ENCODE measurements at regions not wholly inside any gene's neighbourhood (a gene's known extent, or its start where the extent isn't known, plus 50 kb on each side); places are given as distances from the start of the nearest gene placed in this dataset.
"Not testable (repeated sequence)": the region's sequence is repeated elsewhere in the genome, so short reads cannot be mapped to it uniquely, and the experiment has no call there.

DNA sequence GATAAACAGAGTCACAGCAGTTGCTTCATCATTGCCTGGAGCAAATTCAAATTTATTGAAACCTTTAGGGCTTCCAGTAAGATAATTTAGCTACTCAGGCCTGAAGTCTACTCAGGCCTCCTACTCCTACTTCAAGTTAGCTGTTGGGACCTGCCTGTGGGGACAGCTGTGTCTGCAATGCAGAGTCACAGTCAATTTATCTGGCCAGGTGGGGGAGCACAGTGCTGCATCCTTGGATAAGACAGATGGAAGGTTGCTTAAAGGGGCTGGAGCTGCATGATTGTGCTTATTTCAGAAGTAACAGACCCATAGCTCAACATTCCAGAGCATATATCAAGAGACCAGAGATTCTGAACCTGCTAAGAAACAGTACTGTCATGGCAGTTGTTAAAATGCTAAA is 932.1 kb downstream of the QKI start:
- no peak for DNase-seq

DNA sequence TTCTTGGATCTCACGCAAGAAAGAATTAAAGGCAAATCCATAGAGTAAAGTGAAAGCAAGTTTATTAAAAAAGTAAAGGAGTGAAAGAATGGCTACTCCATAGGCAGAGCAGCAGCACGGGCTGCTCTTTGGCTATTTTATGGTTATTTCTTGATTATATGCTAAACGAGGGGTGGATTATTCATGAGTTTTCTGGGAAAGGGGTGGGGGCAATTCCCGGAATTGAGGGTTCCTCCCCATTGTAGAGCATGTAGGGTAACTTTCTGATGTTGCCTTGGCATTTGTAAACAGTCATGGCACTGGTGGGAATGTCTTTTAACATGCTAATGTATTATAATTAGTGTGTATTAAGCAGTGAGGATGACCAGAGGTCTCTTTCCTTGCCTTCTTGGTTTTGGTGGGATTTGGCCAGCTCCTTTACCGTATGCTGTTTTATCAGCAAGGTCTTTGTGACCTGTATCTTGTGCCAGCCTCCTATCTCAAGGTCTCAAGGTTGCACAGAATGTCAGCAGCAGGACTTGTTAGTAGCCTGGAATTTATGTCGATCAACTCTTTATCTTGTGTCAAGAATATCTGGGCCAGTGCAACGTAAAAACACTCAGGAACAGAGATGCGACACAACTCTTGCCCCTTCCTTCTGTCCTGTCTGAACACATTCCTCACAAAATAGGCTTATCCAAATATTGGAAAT is 931.4 kb downstream of the QKI start:
- no peak for DNase-seq

DNA sequence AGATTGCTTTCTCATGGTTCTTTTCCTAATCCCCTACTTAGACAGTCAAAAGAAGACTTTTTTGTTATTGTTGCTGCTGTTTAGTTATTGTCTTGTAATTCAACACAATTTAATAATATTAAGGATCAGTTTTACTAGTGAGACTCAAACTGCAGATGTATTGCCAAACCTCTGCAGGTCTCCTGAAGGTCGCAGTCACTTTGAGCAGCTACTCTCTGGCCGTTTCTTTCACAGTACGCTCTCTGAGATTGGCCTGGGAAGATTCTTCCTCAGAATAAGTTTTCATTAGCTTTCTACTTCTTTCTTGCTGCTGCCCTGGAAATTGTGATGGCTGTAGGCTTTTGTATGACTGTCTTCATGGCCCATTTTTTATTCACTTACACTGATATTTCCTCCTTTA is 930.8 kb downstream of the QKI start:
- no peak for DNase-seq

DNA sequence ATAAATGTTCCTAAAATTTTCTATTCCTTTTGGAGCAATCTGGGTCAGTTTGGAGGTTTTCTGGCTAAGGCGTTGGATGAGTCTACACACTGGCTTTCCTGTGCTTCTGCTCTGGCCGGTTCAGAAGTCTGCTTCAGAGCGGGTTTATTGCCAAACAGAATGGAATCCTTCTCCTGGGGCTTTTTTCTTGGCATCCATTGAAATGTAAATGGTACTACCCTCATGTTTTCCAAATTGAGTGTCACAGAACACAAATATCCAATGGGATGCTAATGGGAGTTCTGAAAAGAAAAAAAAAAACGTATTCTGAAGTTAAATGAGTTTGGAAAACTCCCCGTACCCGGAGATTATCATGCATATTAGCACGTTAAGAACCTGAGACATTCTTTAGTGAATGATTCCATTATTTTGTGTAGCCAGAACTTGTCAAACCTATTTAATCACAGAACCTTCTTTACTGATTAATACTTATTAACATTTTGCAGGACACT is 930.3 kb downstream of the QKI start:
- no peak for DNase-seq

DNA sequence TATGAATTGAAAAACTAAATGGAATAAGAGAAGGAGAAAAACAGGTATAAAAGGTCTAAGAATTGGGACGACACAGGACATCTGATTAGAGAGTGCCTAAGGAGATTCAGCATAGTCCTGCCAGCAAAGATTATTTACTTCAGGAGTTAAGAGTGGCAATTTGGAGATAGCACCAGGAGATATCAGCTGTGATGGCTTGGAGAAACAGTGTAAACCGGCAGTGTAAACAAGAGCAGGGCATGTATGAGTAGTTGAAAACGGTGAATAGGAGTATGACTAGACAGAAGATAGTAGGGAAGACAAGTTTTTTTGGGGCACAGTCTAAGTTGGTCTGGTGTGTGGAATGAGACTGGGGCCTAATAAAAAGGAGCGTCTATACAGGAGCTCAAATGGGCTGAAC is 924.9 kb downstream of the QKI start:
- DNase-seq = not testable (repeated sequence)

DNA sequence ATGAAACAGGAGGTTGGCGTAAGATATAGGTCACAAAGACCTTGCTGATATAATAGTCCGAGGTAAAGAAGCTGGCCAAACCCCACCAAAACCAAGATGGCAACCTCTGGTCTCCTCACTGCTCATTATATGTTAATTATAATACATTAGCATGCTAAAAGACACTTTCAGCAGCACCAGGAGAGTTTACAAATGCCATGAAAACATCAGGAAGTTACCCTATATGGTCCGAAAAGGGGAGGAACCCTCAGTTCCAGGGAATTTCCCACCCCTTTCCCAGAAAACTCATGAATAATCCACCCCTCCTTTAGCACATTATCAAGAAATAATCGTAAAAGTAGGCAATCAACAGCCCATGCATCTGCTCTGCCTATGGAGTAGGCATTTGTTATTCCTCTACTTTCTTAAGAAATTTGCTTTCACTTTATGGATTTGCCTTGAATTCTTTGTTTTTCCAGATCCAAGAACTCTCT is 923.4 kb downstream of the QKI start:
- no peak for DNase-seq

DNA sequence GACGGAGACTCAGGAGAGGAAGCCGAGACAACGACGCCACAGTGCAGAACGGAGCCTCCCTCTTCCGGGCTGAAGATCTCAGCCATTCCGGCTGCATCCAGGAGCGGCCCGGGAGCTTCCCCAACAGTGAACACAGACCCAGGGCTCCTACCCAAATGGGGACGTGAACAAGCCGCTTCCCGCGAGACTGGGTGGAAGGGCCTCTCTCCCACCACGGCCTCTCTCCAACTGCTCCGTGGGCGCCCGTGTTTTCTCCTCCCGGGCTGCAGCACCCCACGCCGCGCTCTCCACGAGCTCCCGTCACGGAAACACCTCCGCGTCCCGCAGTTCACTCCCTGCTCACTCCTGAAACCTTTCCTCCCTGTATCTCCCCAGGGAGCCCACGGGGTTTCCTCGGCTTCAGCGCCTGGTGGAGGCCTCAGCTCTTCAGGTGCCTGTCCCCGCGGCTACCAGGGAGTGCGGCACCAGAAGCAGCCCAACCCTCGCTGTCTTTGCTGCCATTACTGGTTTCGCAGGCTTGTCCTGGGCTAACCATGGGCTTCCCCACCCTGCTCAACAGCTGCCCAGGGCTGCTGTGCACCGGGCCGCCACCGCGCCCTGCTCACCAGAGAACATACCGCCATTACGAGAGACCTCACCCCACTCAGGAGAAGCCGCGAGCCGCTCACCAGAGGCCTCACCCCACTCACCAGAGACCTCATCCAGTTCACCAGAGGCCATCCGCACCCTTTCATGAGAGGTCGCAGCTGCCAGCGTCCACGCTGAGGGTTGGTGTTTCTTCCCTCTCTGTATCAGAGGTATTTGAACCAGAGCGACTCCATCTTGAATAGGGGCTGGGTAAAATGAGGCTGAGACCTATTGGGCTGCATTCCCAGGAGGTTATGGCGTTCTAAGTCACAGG is 922.8 kb downstream of the QKI start:
- no peak for DNase-seq

DNA sequence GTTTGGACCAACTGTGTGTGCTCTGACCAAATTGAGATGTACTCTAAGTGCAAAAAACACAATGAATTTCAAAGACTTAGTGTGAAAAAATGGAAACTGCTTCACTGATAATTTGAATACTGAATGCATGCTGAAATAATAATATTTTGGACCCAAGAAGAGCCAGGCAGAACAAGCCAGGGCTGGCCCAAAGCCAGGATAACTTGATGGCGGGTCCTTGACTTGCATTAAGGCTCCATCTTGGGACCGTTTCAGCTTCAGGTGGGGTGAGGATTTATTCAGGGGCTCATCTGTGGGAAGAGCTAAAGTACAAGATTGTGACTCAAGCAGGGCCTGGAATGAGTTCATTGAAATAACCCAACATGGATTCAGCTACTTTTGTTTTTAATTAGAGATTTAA is 921.9 kb downstream of the QKI start:
- DNase-seq = no peak

DNA sequence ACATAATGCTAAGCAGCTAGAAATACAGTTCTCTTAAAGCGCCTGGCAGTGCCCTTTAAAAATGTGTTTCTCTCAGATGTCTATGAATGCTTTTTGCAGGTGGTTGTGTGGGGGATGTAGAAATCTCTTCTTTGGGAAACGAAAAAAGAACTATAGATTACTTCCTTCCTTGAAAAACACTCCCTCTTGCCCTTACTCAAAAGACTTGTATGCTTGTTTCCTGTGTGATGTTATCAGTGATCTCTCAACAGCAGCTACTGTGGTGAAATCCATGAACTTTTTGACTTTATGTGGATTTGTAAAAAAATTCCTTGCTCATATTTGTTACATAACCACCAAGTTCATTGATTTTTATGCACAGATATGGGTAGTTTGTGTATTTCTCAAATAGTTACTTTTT is 916.5 kb downstream of the QKI start:
- DNase-seq = no peak

DNA sequence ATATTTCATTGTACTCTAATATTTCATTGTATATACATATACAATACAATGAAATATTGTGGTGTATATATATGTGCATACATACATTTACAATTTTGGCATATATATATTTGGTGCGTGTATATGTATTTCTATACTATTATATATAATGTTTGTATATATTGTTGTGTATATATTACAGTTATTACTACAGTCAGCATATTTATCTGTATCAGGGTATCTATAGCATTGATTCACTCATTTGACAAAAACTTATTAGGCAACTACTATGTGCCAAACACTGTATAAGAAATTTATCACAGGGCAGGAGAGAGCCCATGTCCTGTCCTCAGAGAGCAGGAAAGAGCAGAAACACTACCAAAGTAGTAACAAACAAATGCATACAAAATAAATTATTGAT is 910.6 kb downstream of the QKI start:
- no peak for DNase-seq

DNA sequence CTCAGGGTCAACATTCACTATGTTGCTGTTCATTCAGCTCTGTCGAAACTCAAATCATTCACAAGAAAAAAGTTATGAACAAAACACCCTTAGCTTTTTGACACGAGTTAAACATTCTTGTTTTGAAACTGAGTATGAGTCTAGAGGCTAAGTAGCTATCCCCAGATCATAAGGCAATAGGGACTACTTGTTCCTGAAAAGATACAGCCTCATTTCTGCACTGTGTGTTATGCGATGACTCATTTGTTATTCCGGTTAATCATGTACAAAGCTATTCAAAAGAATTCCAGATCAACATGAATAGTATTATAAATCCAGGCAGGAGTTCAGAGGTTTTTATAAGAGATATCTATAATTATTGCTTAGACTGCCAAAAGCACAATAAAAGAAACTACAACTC is 908.0 kb downstream of the QKI start:
- DNase-seq = no peak

DNA sequence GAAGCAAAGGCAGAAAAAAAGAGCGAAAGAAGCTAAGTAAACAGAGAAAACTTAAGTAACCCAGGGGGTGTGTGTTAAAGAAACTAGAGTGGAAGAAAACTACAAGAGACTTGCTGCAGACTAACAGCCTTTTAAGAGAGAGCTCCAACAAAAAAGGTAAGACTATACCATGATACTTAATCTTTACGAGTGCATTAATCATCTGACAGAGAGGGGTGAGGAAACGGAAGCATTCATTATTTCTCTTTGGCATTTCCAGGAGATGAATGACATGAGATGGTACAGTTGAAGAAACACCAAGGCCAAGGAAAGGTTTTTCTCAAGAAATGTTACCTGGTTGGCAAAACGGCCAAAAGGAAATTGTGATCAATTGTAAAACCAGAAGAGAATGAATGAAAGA is 906.8 kb downstream of the QKI start:
- no peak for DNase-seq

DNA sequence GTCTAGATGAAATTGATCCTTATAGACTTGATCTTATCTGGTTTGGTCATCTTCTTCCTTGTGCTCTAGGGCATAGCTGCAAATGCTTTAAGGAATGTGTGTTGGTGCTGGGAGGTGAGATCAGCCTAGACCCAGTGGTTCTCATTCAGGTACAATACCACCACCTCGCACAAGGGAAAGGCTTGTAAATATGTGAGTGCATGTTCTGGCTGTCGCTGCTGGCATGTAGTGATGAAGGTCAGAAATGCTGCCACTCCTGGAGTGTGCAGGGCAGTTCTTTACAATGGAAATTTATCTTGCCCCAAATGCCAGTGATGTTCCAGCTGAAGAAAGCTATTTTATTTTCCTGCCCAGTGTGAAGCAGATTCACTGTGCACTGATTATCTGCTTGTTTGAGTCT is 900.9 kb downstream of the QKI start:
- DNase-seq = no peak

DNA sequence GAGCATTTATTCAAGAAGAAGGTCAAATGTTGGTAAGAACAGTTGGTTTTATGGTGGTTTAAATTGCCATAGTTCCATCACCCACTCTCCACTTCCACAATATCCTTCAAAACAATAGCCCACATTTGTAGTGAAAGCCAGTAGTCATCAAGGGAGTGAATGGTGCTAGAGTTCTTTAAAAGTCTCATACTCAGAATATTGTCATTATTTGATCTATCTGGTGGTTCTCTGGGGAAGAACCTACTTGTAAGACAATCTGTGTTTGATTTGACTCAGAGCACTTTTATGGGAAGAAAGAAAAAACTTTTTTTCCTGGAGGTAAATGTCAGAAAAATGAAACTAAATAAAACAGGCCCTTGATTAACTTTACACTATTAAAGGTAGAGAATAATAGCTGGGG is 893.8 kb downstream of the QKI start:
- DNase-seq = no peak

DNA sequence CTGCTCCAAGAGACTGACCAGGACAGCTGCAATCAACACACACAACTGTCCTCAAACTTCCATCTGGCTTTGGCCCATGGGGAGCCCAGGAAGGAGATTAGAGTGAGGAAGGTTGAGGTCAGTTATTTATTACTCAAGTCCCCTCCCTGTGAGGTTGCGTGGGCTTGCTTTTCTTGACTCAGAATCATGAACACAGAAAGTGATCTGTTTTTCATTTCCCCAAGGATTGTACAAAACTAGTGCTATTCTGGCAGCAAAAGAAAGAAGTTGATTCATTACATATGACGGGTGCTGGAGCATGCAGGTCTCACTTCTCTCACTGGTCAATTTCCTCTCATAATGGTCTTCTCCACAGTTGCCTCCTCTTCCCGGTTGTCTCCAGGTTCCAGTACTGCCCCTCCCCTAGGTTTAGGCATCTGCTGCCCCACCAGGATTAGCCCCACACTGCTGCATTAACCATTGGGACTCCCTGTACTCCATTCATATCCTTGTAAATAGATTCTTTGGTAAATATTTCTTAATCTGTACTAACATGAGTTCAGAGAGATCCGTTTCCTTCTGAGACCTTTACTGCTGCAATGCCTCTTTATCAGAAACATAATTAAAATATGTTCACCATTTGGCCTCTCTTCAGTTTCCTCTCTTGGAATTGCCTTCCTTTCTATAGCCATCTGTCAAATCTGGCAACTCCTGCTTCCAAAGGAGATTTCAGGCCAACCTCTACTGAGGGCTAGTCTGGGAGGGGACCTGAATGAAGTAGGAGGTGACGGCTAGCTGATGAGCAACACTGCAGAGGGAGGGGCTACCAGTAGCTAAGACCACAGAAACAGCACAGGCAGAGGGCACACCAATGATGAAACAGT is 888.8 kb downstream of the QKI start:
- DNase-seq = no peak

DNA sequence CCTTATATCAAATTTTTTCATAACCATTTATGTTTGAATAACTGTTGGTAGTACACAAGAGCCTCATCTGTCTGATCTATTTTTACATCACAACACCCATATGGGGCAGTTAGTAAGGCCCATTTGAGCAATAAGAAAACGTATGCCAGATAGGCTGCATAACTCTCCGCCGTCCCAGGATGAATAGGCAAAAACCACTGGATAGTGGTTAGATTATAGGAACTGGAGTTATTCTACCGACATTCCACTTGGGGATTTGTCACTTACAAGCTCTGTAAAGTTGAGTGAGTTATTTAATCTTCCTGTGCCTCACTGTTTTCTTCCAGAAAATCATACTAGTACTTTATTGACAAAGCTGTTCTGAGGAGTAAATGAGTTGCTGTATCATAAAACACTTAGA is 881.9 kb downstream of the QKI start:
- DNase-seq = no peak

DNA sequence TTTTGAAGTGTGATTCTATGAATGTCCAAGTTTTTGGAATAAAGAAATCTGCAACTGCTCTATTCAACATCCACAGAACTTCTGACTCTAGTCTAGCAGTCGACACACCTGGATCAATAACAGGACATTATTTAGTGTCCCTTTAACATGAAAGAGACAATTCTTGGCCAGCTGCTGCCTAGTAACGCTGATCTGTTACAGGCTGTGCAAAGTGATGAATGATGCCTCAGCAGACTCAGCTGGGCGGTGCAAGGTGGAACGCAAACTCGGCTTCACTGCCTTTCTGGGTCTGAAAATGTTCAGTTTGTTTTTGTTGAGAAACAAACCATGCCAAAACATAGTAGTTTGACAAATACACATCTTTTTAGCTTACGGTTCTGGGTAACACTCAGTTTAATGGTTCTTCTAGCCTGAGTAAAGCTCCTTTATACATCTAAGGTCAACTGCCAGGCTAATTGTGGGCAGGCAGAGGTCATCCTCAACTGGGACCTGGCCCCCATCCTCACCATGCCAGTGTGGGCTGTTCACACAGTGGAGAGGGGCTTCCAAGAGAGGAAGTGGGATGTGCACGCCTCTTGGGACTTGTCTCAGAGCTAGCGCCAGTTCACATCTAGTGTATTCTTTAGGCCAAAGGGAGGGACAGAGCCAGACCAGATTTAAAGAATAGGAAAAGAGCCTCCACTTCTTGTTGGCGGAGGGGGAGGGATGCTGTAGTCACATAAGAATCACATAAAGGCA is 879.7 kb downstream of the QKI start:
- no peak for DNase-seq

DNA sequence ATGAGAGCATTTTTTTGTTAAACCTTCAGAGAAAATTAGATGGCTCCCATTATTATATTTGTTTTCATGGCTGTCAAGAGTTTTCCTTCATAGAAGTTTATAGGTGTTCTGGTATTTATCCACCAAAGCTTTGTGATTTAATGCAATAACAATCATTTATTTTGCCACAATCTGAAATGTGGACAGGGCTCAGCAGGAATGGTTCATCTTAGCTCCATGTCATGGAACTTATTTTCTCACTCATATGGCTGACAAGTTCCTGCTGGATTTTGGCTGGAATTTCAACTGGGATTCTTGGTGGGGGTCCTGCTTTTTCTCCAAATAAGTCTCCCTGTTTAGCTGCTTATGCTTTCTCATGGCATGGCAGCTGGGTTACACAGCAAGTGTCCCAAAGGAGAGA is 876.7 kb downstream of the QKI start:
- no peak for DNase-seq

DNA sequence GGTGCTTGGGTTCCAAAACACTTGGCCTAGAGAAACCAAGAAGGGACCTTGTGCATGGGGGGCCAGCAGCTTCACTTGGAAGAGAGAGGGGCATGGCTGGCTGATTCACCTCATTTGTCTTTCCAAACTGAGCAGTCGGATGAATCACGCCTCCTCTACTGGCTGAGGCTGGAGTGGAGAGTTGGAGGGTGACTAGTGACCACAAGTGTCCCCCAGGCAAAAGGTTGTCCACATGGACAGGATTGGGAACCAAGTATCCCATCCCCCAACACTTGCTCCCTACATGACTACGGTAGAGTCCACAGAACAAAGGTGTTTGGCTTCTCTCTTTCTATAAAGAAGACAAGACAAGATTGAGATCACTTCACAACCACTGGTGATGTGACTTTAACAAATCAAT is 875.6 kb downstream of the QKI start:
- no peak for DNase-seq

DNA sequence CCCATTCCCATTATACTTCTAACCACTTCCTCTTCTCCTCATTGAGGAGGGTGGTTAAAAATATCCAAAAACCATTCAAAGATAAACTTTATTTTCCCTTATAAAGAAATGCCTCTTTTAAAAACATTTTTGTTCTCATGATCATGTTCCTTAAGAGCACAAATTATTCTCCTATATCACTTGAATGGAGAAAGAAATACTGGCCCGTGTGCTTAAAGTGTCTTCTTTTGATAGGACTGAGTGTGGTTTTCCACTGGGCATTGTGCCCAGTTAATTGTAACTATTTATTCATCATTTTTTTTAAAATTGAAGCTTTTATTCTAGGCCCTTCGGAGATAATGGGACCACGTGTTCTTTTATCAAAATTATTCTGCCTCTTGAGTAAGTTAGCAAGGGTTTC is 871.5 kb downstream of the QKI start:
- DNase-seq = no peak

DNA sequence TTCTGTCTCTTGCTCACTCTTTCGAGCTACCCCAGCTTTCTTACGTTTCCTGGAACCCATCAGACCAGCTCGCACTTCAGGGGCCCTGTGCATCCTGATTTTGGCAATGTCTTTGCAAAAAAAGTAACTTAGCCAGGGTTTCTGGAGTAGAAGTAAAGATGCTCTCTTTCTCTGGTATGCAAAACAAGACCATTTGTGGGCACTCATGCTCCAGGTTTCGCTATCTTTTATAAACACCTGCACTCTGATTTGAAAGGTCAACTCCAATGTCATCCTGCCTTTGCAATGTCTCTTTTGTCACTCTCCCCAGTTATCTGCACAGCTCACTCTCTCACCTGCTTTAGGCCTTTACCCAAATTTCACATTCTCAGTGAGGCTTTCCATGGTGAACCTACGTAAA is 869.1 kb downstream of the QKI start:
- no peak for DNase-seq

DNA sequence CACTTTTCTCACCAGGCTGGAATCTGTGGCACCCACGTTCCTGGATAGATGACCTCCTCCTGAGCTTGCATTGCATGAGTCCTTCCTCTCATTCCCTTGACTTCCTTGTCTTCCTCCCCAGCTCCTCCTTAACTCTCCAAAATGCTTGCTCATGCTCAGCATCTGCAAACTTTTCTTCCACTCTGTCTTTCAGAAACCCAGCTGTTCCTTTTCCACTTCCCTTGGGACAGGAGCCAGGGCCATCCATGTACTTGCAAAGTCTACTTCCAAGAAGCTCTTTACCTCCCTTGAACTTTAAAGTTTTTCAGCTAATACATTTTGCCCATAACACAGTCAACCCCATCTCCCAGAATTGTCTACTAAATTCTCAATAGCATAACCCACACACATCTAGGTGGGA is 861.7 kb downstream of the QKI start:
- DNase-seq = no peak

DNA sequence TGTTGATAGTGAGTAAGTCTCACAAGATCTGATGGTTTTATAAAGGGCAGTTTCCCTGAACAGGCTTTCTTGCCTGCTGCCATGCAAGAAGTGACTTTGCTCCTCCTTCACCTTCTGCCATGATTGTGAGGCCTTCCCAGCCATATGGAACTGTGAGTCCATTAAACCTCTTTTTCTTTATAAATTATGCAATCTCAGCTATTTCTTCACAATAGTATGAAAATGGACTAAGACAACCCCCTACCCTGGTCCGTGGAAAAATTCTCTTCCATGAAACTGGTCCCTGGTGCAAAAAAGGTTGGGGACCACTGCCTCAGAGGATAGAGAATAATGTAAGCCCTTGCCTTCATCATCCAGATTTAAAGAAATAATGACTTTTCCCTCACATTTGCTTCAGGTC is 861.3 kb downstream of the QKI start:
- DNase-seq = no peak

Measured in activated CD4-positive, alpha-beta T cell treated with anti-CD3 and anti-CD28 coated beads for 4 hours (primary cell).